SK-N-SH treated with all-trans-retinoic acid at 6 μM for 48 hours (cell line): ENCODE measurements at regions not wholly inside any gene's neighbourhood (a gene's known extent, or its start where the extent isn't known, plus 50 kb on each side); places are given as distances from the start of the nearest gene placed in this dataset.

Experiments used
- GLIS3 ChIP-seq: fragments of 250-450 bp; sonication (Bioruptor Pico); IDR thresholded peaks from 2 replicates; pipeline ENCODE4 v1.5.0; 2020; ENCODE audit warnings: mild to moderate bottlenecking, moderate library complexity
- RARB ChIP-seq: fragments of 250-450 bp; sonication (Bioruptor Pico); IDR thresholded peaks from 2 replicates; pipeline ENCODE4 v1.8.0; 2021; ENCODE audit warnings: mild to moderate bottlenecking, moderate library complexity
- SNAI2 ChIP-seq: fragments of 250-450 bp; sonication (Bioruptor Pico); IDR thresholded peaks from 2 replicates; pipeline ENCODE4 v1.5.0; 2020; ENCODE audit warnings: mild to moderate bottlenecking, moderate library complexity
- TCF4 ChIP-seq: fragments of 250-450 bp; sonication (Bioruptor Pico); IDR thresholded peaks from 2 replicates; pipeline ENCODE4 v1.8.0; 2021; ENCODE audit warnings: mild to moderate bottlenecking, moderate library complexity, borderline replicate concordance
- ZFP3 ChIP-seq: fragments of 250-450 bp; sonication (Bioruptor Pico); IDR thresholded peaks from 2 replicates; pipeline ENCODE4 v1.5.0; 2020; ENCODE audit warnings: mild to moderate bottlenecking, moderate library complexity
- TF ChIP-seq, protein P1 (sequence below): fragments of 250-450 bp; sonication (Bioruptor Pico); IDR thresholded peaks from 2 replicates; pipeline ENCODE4 v1.8.0; 2021; ENCODE audit warnings: low read depth, mild to moderate bottlenecking, moderate library complexity, borderline replicate concordance

DNA sequence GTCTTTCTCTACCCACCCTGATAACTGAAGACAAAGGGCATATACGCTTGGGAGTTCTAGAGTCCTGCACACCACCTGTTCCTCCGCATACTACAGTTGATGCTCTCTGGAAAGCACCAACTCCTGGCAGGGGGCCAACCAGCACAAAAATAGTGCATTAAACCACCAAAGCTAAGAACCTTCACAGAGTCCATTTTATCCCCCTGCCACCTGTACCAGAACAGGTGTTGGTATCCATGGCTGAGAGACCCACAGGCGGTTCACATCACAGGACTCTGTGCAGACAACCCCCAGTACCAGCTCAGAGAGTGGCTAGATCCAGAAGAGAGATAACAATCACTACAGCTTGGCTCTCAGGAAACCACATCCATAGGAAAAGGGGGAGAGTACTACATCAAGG is 114.4 kb upstream of the POU1F1 start:
- TF ChIP-seq RARB (CRISPR knock-in tag) (no peak), SNAI2 (no peak), GLIS3 (no peak), ZFP3 (no peak), TCF4 (CRISPR knock-in tag) (no peak)
- TF ChIP-seq, protein P1, sequence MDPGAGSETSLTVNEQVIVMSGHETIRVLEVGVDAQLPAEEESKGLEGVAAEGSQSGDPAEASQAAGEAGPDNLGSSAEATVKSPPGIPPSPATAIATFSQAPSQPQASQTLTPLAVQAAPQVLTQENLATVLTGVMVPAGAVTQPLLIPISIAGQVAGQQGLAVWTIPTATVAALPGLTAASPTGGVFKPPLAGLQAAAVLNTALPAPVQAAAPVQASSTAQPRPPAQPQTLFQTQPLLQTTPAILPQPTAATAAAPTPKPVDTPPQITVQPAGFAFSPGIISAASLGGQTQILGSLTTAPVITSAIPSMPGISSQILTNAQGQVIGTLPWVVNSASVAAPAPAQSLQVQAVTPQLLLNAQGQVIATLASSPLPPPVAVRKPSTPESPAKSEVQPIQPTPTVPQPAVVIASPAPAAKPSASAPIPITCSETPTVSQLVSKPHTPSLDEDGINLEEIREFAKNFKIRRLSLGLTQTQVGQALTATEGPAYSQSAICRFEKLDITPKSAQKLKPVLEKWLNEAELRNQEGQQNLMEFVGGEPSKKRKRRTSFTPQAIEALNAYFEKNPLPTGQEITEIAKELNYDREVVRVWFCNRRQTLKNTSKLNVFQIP (CRISPR knock-in tag) = no peak
